HG03575 (cell line): ENCODE measurements at regions not wholly inside any gene's neighbourhood (a gene's known extent, or its start where the extent isn't known, plus 50 kb on each side); places are given as distances from the start of the nearest gene placed in this dataset.
"Not testable (repeated sequence)": the region's sequence is repeated elsewhere in the genome, so short reads cannot be mapped to it uniquely, and the experiment has no call there.

ENCODE experiments used
- ATAC-seq: cut with Tn5 transposase; IDR thresholded peaks from one replicate; pipeline ENCODE4 v1.9.1; 2021; ENCODE audit not compliant: unreplicated experiment, insufficient number of reproducible peaks, low FRiP score; ENCODE audit errors: extremely low read depth

- no peak for ATAC-seq
These were observed 51.5 kb upstream of the GRM3 start for GRCh38 chr7:86592185-86592584.

DNA sequence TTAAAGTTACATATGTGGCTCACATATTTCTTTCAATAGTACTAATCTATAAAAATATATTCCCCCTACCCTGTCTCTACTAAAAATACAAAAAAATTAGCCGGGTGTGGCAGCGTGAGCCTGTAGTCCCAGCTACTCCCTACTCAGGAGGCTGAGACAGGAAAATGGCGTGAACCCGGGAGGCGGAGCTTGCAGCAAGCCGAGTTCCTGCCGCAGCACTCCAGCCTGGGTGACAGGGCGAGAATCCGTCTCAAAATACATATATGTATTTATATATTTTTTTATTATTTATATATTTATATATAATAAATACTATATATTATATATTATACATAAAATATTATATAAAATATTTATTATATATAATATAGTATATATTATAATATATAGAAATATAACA lies 69.7 kb upstream of the GRM3 start:
- ATAC-seq: no peak

GRCh38 chr7:86558680-86559501 lies 84.8 kb upstream of the GRM3 start:
- ATAC-seq: no peak

- no peak for ATAC-seq
These were observed 109.1 kb upstream of the GRM3 start for GRCh38 chr7:86534641-86535040.

DNA sequence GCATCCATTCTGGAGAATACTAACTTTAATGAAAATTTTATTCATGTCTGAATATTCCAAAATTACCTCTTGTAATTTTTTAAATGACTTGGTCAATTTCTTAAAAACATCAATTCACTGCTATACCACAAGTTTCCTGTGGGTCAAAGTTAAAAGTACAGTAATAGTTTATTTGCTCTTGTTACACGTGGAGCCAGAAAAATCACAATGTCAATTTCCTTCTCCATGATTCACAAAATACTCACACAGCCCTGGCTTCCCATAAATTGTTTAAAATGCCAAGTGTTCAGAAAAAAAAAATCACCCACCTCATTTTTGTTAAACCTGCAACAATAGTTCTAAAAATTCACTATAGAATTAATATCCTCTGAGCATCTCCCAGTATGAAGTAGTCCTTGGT lies 139.5 kb upstream of the GRM3 start:
- ATAC-seq: no peak

GRCh38 chr7:86499986-86500385 lies 143.7 kb upstream of the GRM3 start:
- ATAC-seq: no peak

DNA sequence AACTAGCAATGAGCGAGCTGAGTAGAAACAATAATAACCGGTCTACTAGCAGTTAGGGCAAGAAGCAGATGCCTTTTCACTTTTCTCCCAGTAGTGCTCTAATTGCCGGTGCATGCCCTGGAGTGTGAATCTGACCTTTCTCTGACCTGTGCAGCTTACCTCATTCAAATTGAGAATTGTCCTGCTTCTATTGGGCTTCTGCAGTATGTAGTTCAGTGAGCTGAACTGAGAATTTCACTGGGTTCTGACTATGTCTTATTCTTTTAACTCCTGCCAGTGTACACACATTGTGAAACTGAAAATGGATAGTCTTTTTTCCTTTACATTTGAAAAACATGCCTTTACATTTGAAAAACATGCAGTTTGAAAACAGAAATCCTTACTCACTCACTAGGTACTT lies 157.9 kb upstream of the GRM3 start:
- no peak for ATAC-seq

DNA sequence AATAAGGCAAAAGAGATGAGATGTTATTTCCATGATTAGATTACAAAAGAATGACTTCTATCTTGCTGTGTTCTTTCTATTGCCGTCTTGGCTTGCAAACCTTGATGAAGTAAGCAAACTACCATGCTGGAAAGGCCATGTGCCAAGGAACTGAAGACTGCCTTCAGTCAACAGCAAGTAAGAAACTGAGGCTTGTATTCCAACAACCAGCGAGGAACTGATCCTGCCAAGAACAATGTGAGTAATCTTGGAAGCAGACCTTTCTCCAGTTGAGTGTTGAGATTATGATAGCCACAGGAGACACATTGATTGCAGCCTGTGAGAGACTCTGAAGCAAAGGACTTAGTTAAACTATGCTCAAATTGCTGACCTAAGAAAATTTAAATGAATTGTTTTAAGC lies 164.6 kb upstream of the GRM3 start:
- ATAC-seq: no peak

DNA sequence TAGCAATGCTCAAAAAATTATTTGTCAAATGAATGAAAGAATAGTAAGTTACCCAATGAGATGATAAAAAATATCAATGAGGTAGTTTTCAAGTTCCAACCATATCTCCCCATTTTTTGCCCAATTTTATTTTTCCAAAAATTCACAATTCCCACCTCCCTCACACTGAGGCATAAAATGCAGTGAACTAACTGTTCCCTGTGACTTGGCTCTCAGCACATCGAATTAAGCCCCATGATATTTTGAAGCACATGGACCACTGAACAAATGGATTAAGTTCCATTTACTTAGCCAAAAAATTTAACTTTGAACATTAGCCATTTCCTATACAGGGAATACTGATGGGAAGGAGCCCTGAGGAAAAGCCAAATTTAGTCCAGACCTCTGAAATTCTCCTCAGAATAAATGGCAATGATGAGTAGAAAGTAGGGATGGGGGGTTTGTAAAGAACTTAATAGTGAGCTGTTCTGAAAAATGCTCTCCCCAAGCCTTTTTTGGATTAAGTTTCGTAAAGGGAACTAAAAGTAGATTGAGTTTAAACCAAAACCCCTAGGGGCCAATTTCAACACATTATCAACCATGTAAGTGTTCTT lies 166.3 kb upstream of the GRM3 start:
- no peak for ATAC-seq

- no peak for ATAC-seq
These were observed 172.9 kb upstream of the GRM3 start for GRCh38 chr7:86470763-86471162.

DNA sequence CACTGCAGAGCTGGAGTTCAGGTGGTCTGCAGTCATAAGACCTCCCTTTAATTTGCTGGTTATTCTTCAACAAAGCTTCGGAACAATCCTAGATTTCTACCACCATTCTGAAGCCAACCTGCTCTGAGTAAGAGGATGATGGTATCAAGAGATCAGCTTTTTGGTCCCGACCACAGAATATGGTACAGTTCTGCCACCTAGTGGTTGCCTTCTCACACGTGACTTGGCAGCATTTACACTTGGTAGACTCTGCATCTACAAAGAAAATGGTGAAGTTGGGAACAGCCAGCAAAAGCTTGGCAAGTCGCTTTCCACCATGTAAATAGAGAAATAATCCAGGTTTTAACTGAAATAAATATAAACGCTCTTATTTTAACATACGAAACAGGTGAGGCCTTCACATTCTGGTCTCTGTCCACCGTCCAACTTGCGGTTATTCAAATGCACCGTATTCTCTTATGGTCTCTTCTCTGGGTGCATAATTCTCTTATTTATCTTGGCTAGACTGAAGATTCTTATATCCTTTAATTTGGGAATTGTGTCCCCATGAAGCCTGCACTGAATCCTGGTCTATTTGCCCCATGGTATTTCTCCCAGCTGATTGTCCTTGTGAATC lies 173.9 kb upstream of the GRM3 start:
- peak; percentile 92 for ATAC-seq

GRCh38 chr7:86454753-86455152 lies 189.0 kb upstream of the GRM3 start:
- ATAC-seq: no peak

GRCh38 chr7:86453454-86453853 lies 190.3 kb upstream of the GRM3 start:
- no peak for ATAC-seq

GRCh38 chr7:86448856-86449255 lies 194.9 kb upstream of the GRM3 start:
- ATAC-seq: no peak

DNA sequence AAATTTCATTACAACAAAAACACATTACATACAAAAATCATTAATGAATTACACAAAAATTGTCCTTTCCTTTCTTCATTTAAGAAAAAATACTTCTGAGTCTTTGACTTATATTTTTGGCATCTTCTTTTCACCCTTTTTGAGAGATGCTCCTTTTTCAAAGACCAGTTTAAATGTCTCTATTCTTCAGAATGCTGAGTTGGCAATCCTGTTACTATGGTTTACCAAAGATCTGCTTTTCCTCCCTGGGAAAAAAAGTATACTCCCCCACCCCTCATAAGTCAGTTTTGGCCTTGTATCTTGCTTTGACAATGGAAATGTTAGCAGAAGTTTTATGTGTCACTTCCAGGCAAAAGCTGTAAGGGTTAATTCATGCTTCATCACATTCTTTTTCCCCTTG lies 198.4 kb upstream of the GRM3 start:
- no peak for ATAC-seq

GRCh38 chr7:86444245-86444644 lies 199.5 kb upstream of the GRM3 start:
- ATAC-seq: no peak

DNA sequence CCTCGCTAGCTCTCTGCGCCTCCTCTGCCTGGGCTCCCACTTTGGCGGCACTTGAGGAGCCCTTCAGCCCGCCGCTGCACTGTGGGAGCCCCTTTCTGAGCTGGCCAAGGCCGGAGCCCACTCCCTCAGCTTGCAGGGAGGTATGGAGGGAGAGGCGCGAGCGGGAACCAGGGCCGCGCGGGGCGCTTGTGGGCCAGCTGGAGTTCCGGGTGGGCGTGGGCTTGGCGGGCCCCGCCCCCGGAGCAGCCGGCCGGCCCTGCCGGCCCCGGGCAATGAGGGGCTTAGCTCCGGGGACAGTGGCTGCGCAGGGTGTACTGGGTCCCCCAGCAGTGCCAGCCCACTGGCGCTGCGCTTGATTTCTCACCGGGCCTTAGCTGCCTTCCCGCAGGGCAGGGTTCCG lies 203.3 kb upstream of the GRM3 start:
- ATAC-seq: not testable (repeated sequence)

- ATAC-seq: no peak
These were observed 205.7 kb upstream of the GRM3 start for GRCh38 chr7:86437951-86438450.

- ATAC-seq: no peak
These were observed 211.9 kb upstream of the GRM3 start for GRCh38 chr7:86431761-86432160.

- ATAC-seq: no peak
These were observed 231.9 kb upstream of the GRM3 start for GRCh38 chr7:86411814-86412213.
